GM12878 (cell line): ENCODE measurements at regions not wholly inside any gene's neighbourhood (a gene's known extent, or its start where the extent isn't known, plus 50 kb on each side); places are given as distances from the start of the nearest gene placed in this dataset.

ENCODE experiments used
- CTCF ChIP-seq, 3 experiments: IDR thresholded peaks in 2 of 3; conservative IDR thresholded peaks in 1 of 3; 2 replicates each; pipeline ENCODE4 v1.5.1; 2011; ENCODE audit warnings: low read depth in 3 of 3, low read length in 3 of 3, mild to moderate bottlenecking in 3 of 3, control low read depth in 2 of 3, moderate library complexity in 2 of 3, inconsistent platforms in 1 of 3, mixed read lengths in 1 of 3; ENCODE audit not compliant: control insufficient read depth in 2 of 3, insufficient read depth in 1 of 3; ENCODE audit errors: extremely low read depth in 1 of 3
- EGR1 ChIP-seq, 2 experiments: IDR thresholded peaks; 1 replicate in 1 of 2; 2 replicates in 1 of 2; pipeline ENCODE4 v1.6.1; 2011 to 2012; ENCODE audit warnings: low read depth in 2 of 2, low read length in 2 of 2, borderline replicate concordance in 1 of 2, mild to moderate bottlenecking in 1 of 2, moderate library complexity in 1 of 2
- ELK1 ChIP-seq: IDR thresholded peaks from 2 replicates; pipeline ENCODE4 v1.6.1; 2012; ENCODE audit warnings: low read depth, low read length, improper control_type of control experiment
- NR2C2 ChIP-seq: IDR thresholded peaks from 2 replicates; pipeline ENCODE4 v1.6.1; 2011; ENCODE audit warnings: borderline replicate concordance, low read depth; ENCODE audit not compliant: control insufficient read depth, insufficient read length
- POLR2AphosphoS5 ChIP-seq: IDR thresholded peaks from 2 replicates; pipeline ENCODE4 v1.6.1; 2011; ENCODE audit warnings: mild to moderate bottlenecking, low read length, inconsistent platforms

- TF ChIP-seq NR2C2 (no peak), POLR2AphosphoS5 (no peak), CTCF (IDR thresholded peaks at IDR 0.05 in 2 of 3, conservative IDR thresholded peaks at IDR 0.05 in 1 of 3; ENCODE audit: control insufficient read depth in 2 of 3, extremely low read depth in 1 of 3, insufficient read depth in 1 of 3, low read depth in 3 of 3, low read length in 3 of 3) (no peak), ELK1 (no peak), EGR1 (IDR thresholded peaks at IDR 0.05; ENCODE audit: borderline replicate concordance in 1 of 2, low read depth in 2 of 2, low read length in 2 of 2) (no peak)
Measured at GRCh38 chrX:94686071-94686470, 1012.1 kb downstream of the FAM133A start.
